C4-2B (cell line): ENCODE measurements at regions not wholly inside any gene's neighbourhood (a gene's known extent, or its start where the extent isn't known, plus 50 kb on each side); places are given as distances from the start of the nearest gene placed in this dataset.
"Not testable (repeated sequence)": the region's sequence is repeated elsewhere in the genome, so short reads cannot be mapped to it uniquely, and the experiment has no call there.

Experiments
- H3K27ac ChIP-seq: fragments of 450-650 bp; 2 replicates; pipeline ENCODE4 v1.5.1; 2017
- CTCF ChIP-seq: fragments of 450-650 bp; conservative IDR thresholded peaks from 2 replicates; pipeline ENCODE4 v1.5.1; 2017; ENCODE audit warnings: mild to moderate bottlenecking
- ZFX ChIP-seq: fragments of 450-650 bp; IDR thresholded peaks from 2 replicates; pipeline ENCODE4 v1.6.1; 2017

- H3K27ac ChIP-seq = no peak overlapping the region
- TF ChIP-seq CTCF (no peak), ZFX (no peak)
Observed at GRCh38 chr1:196114193-196114592, 494.0 kb downstream of the KCNT2 start.

GRCh38 chr1:196108990-196109389 lies 499.2 kb downstream of the KCNT2 start:
- not testable (repeated sequence) for H3K27ac ChIP-seq

- no peak overlapping the region for H3K27ac ChIP-seq
- TF ChIP-seq CTCF = no peak
- TF ChIP-seq ZFX = no peak
Observed at GRCh38 chr1:196105901-196106300, 502.3 kb downstream of the KCNT2 start.

GRCh38 chr1:196102826-196103225 lies 505.4 kb downstream of the KCNT2 start:
- no peak overlapping the region for H3K27ac ChIP-seq
- TF ChIP-seq ZFX = no peak
- TF ChIP-seq CTCF = no peak

GRCh38 chr1:196098000-196098399 lies 510.2 kb downstream of the KCNT2 start:
- no peak for TF ChIP-seq ZFX
- TF ChIP-seq CTCF = no peak
- H3K27ac ChIP-seq = no peak overlapping the region

GRCh38 chr1:196094821-196095220 lies 513.4 kb downstream of the KCNT2 start:
- no peak for TF ChIP-seq ZFX
- TF ChIP-seq CTCF = no peak
- H3K27ac ChIP-seq = no peak overlapping the region

- TF ChIP-seq CTCF (no peak), ZFX (no peak)
- no peak overlapping the region for H3K27ac ChIP-seq
Observed at GRCh38 chr1:196091397-196092135, 516.7 kb downstream of the KCNT2 start.

GRCh38 chr1:196090226-196090625 lies 518.0 kb downstream of the KCNT2 start:
- TF ChIP-seq ZFX = no peak
- no peak for TF ChIP-seq CTCF
- H3K27ac ChIP-seq = no peak overlapping the region
